ENCODE measurements at regions not wholly inside any gene's neighbourhood (a gene's known extent, or its start where the extent isn't known, plus 50 kb on each side); places are given as distances from the start of the nearest gene placed in this dataset.

- no peak for TF ChIP-seq TAF1 (IDR thresholded peaks at IDR 0.05; ENCODE audit: borderline replicate concordance, low read depth, low read length)
- no peak for TF ChIP-seq POLR2A (IDR thresholded peaks at IDR 0.05; ENCODE audit: low read depth, low read length)
- no peak for TF ChIP-seq POLR2AphosphoS5 (IDR thresholded peaks at IDR 0.05; ENCODE audit: low read depth, low read length)
These were observed 181.2 kb upstream of the IL12A start for GRCh38 chr3:159807137-159808040.

Data from GM12892 (cell line).